GM18520 (cell line): ENCODE measurements at regions not wholly inside any gene's neighbourhood (a gene's known extent, or its start where the extent isn't known, plus 50 kb on each side); places are given as distances from the start of the nearest gene placed in this dataset.
"Not testable (repeated sequence)": the region's sequence is repeated elsewhere in the genome, so short reads cannot be mapped to it uniquely, and the experiment has no call there.

Experiments used
- ATAC-seq: cut with Tn5 transposase; IDR thresholded peaks from one replicate; pipeline ENCODE4 v1.9.1; 2021; ENCODE audit not compliant: unreplicated experiment

DNA sequence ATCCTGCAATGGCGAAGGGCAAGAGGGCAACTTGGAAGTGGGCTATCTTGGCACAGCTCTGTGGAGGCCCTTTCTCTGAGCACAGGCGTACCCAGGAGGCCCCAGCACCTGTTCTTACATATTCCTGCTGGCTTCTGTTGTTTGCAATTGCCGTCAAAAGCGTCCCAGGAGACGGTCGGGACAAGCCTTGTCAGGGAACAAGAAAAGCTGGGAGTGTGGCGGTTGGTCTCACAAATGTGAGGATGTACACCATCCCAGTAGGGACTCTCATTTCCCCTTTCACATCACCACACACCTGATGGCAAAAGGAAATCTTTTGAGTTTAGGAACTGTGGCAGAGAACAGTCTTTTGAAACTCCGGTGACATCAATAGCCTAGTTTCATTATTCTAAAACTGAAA lies 94.7 kb upstream of the EFEMP1 start:
- no peak for ATAC-seq

DNA sequence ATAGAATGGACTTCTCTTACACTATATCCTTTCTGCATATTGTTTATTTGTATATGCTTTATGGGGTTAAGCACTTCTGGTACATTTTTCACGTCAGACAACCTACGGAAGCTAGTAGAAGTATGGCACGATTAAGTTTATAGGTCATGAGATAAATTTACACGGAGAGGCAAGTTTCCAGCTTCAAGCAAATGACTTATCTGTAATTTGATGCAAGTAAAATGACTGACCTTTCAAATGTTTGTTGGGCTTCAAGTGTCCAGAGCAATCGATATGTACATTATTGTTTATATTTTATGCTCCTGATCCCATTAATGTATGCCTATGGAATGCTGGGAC lies 97.5 kb upstream of the EFEMP1 start:
- ATAC-seq: no peak

- ATAC-seq: no peak
Measured at GRCh38 chr2:56021579-56021978, 98.0 kb upstream of the EFEMP1 start.

DNA sequence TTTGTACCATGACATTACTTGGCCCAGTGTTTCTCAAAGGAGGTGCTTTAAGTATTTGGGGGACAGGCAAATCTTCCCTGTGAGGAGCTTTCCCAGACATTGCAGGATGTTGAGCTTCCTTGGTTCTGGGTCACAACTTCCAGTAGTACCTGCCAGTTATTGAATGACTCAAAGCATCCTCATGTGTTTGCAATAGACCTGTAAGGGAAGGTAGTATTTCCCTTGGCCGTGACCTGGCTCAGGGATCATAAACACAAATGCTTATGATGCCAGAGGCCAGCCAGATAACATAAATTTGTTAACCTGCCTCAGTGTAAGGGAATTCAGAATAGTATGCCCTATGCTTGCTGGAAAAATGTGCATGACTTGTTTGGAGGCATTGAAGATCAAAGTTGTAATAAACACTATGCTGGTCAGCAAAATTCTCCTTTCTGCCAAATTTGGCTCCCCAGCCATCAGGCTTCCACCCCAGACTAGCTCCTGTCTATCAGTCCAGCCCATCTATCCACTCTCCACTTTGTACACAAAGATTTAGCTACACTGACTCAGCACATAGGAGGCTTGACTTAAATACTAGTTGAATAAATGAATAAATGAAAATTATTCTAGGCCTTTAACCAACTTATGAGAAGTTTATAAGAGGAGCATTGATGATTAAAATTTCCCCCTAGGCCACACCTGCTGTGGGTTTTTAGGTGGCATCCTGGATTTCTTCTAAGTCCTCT lies 102.0 kb upstream of the EFEMP1 start:
- ATAC-seq: no peak

GRCh38 chr2:56026828-56027227 lies 103.2 kb upstream of the EFEMP1 start:
- no peak for ATAC-seq

DNA sequence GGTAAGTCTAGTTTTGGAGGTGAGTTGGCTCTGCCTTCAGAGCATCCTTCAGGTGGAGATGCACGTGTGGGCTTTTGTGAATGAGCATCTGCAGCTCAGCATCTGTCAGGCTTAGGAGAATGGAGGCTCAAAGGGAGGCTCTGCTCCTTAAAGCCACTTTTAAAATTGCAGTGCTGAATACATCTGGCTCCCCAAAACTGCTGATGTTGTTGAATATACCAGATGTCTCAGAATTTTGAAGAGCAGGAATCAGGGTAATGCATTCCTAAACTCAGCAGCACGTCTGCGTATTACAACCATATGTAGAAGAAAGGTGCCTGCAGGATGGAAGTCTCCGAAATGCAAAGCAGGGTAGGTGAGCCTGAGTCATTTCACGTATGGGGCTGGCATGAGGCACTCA lies 106.5 kb upstream of the EFEMP1 start:
- no peak for ATAC-seq

DNA sequence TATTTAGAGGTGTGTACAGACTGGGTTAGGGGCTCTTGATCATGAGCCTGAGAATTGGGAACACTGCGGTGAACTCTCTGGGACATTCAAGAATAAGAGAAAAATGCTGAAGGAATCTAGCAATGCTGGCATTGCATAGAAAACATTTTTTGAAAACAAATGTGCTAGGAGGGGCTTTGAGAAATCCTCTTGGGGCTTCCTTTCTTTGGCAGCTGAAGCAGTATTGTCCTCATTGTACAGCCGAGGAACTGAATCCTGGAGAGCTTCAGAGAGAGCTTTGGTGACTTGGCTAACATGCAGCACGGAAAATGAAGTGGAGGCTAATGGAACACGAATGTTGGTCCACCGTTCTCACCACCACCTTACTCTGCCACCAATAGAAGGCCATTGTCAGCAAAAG lies 107.3 kb upstream of the EFEMP1 start:
- no peak for ATAC-seq

GRCh38 chr2:56034258-56034657 lies 110.7 kb upstream of the EFEMP1 start:
- no peak for ATAC-seq

GRCh38 chr2:56040189-56040588 lies 116.6 kb upstream of the EFEMP1 start:
- no peak for ATAC-seq

DNA sequence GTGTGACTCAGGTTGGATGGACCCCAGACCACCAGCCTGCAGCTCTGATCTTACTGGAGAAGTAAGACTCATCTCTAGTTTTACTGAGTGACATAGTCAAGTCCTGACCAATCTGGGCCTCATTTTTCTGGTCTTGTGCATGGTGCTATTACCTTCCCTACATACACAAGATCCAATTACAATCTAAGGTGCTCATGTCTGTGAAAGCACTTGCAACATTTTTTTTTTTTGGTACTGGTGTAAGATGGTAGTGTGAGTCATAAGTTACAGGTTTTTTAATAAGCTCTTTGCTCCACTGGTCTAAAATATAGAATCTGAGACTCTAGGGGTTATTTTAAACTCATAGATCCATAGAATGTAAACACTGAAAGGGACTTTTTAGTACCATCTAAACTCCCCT lies 117.3 kb upstream of the EFEMP1 start:
- ATAC-seq: no peak

GRCh38 chr2:56047136-56047535 lies 123.6 kb upstream of the EFEMP1 start:
- ATAC-seq: no peak

GRCh38 chr2:56049233-56049845 lies 125.8 kb upstream of the EFEMP1 start:
- no peak for ATAC-seq

DNA sequence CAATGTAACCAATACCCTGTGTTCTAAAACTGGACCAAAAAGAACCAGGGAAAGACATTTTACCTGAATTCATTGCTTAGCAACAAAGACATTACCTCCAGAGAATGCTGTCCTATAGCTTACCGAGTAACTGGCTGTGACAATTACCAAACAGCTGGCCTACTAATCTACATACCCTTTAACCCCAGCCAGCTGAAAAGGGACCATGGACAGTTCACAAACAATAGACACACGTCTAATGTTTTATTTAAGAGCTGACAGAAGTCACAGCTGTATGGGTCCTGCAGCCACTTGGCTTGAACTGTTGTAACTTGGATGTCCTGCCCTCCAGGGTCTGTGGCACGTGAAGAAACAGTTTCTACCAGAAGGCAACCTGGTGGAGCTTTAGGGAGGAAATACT lies 130.1 kb upstream of the EFEMP1 start:
- no peak for ATAC-seq

GRCh38 chr2:56055405-56055804 lies 128.4 kb upstream of the CCDC85A start:
- no peak for ATAC-seq

DNA sequence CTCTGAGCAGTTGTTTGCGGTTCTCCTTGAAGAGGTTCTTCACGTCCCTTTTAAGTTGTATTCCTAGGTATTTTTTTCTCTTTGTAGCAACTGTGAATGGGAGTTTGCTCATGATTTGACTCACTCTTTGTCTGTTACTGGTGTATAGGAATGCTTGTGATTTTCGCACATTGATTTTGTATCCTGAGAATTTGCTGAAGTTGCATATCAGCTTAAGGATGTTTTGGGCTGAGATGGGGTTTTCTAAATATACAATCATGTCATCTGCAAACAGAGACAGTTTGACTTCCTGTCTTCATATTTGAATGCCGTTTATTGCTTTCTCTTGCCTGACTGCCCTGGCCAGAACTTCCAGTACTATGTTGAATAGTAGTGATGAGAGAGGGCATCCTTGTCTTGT lies 122.5 kb upstream of the CCDC85A start:
- not testable (repeated sequence) for ATAC-seq

DNA sequence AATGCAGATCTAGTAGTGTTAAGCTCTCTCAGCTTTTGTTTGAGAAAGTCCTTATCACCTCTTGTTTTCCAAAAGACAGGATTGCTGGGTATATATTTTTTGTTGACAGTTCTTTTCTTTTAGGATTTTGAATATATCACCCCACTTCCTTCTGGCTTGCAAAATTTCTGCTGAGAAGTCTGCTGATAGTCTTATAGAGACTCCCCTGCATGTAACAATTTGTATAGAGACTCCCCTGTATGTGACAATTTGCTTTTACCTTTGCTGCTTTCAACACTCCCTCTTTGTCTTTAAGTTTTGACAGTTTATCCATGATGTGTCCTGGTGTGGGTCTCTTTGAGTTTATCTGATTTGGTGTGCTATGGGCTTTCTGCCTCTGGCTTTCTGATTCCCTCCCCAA lies 115.0 kb upstream of the CCDC85A start:
- ATAC-seq: no peak

DNA sequence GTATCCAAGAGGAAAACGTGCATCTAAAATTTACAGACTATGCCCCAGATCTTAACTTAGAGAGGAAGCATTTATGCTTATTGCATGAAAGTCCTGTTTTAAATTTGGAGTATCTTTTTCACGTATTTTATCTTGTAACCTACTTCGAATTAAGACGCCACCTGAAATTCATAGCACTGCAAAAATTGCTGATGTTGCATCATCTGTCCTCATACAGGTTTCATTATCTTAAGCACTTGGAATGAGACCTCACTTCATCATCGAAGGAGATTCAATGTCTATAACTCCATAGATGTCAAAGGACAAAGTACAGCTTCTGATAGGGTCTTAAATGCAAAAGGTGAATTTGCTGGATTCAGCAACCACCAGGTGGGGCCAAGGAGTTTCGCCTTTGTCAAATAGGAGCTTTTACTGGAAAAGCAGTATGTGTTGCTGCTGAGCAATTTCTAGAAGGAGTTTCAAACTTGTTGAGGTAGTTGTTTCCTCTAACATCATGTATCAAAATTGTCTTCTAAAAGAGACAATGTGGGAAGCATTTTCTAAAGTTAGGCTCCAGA lies 106.4 kb upstream of the CCDC85A start:
- no peak for ATAC-seq

- ATAC-seq: no peak
Measured at GRCh38 chr2:56082665-56083064, 101.1 kb upstream of the CCDC85A start.

- no peak for ATAC-seq
Measured at GRCh38 chr2:56084111-56084901, 99.5 kb upstream of the CCDC85A start.

GRCh38 chr2:56086336-56086735 lies 97.5 kb upstream of the CCDC85A start:
- ATAC-seq: no peak

GRCh38 chr2:56088411-56088810 lies 95.4 kb upstream of the CCDC85A start:
- ATAC-seq: no peak

- ATAC-seq: no peak
Measured at GRCh38 chr2:56089931-56090330, 93.9 kb upstream of the CCDC85A start.
